IMR-90 (cell line): ENCODE measurements at regions not wholly inside any gene's neighbourhood (a gene's known extent, or its start where the extent isn't known, plus 50 kb on each side); places are given as distances from the start of the nearest gene placed in this dataset.

Source experiments
- ATAC-seq: fragments of 200-7000 bp; cut with Tn5 transposase; 2 replicates; pipeline ENCODE4 v1.9.1; 2020; ENCODE audit warnings: low read depth, mild to moderate bottlenecking, moderate library complexity
- BruUV-seq: library from RNA; stranded (reverse); fragments of 400-500 nt; replicated peaks from 2 replicates; lab custom pipeline; 2021; lab: Mats Ljungman, UMichigan
- CTCF ChIA-PET: fragments of 300-600 bp; formaldehyde crosslinking; extraction: SDS; loops from one replicate; lab custom pipeline; 2021; ENCODE audit warnings: antibody characterized with exemption; lab: Yijun Ruan, JAX
- POLR2A ChIA-PET: fragments of 300-600 bp; sonication (Branson Sonifier 250); formaldehyde crosslinking; loops from one replicate; lab custom pipeline; 2022; ENCODE audit warnings: antibody characterized with exemption; ENCODE audit not compliant: unreplicated experiment; lab: Charles Lee
- DNase-seq: peaks from one replicate; pipeline ENCODE4 v3.0.0; 2013
- H2AFZ ChIP-seq: replicated peaks from 2 replicates; pipeline ENCODE3; 2013; ENCODE audit warnings: low read length, mild to moderate bottlenecking; ENCODE audit not compliant: poor library complexity
- H2AK5ac ChIP-seq: 2 replicates; pipeline ENCODE4 v1.6.1; 2013; ENCODE audit warnings: low read depth, low read length, inconsistent platforms
- H2AK9ac ChIP-seq: replicated peaks from 2 replicates; pipeline ENCODE3; 2013; ENCODE audit warnings: mild to moderate bottlenecking, low read depth, low read length, moderate library complexity; ENCODE audit not compliant: poor library complexity
- H2BK120ac ChIP-seq: 2 replicates; pipeline ENCODE4 v1.6.1; 2013; ENCODE audit warnings: low read depth, low read length, inconsistent platforms
- H2BK15ac ChIP-seq: 3 replicates; pipeline ENCODE4 v1.6.1; 2013; ENCODE audit warnings: low read depth, low read length, inconsistent platforms
- H2BK20ac ChIP-seq: 2 replicates; pipeline ENCODE4 v1.6.1; 2013; ENCODE audit warnings: low read depth, mild to moderate bottlenecking, inconsistent platforms, low read length, moderate library complexity
- H2BK5ac ChIP-seq: 2 replicates; pipeline ENCODE4 v1.6.1; 2013; ENCODE audit warnings: mild to moderate bottlenecking, low read depth, low read length, inconsistent platforms; ENCODE audit not compliant: poor library complexity, severe bottlenecking
- H3K14ac ChIP-seq: replicated peaks from 2 replicates; pipeline ENCODE4 v1.6.1; 2013; ENCODE audit warnings: low read depth, low read length, inconsistent platforms
- H3K18ac ChIP-seq: 2 replicates; pipeline ENCODE4 v1.6.1; 2013; ENCODE audit warnings: low read depth, low read length, control low read depth
- H3K23ac ChIP-seq: 2 replicates; pipeline ENCODE4 v1.6.1; 2013; ENCODE audit warnings: low read depth, low read length, inconsistent platforms
- H3K27ac ChIP-seq: 2 replicates; pipeline ENCODE4 v1.5.1; 2013; ENCODE audit warnings: mild to moderate bottlenecking, control low read depth, low read length; ENCODE audit not compliant: insufficient read depth
- H3K27me3 ChIP-seq: 2 replicates; pipeline ENCODE4 v1.6.1; 2013; ENCODE audit warnings: low read length; ENCODE audit not compliant: control insufficient read depth, insufficient read depth
- H3K36me3 ChIP-seq: 2 replicates; pipeline ENCODE4 v1.6.1; 2013; ENCODE audit warnings: low read length, mixed read lengths; ENCODE audit not compliant: control insufficient read depth, insufficient read depth
- H3K4ac ChIP-seq: 2 replicates; pipeline ENCODE4 v1.6.1; 2013; ENCODE audit warnings: low read depth, low read length, inconsistent platforms
- H3K4me1 ChIP-seq: 2 replicates; pipeline ENCODE4 v1.6.1; 2013; ENCODE audit warnings: low read length, mixed read lengths; ENCODE audit not compliant: control insufficient read depth, insufficient read depth
- H3K4me2 ChIP-seq: 2 replicates; pipeline ENCODE4 v1.6.1; 2013; ENCODE audit warnings: low read depth, mild to moderate bottlenecking, control low read depth, low read length, moderate library complexity
- H3K4me3 ChIP-seq: 2 replicates; pipeline ENCODE4 v1.5.1; 2013; ENCODE audit warnings: low read depth, mild to moderate bottlenecking, control low read depth, low read length, moderate library complexity; ENCODE audit not compliant: insufficient read depth
- H3K56ac ChIP-seq: 2 replicates; pipeline ENCODE4 v1.6.1; 2013; ENCODE audit warnings: low read length, inconsistent platforms; ENCODE audit not compliant: insufficient read depth; ENCODE audit errors: extremely low read depth
- H3K79me1 ChIP-seq, 2 experiments: 2 replicates each; pipeline ENCODE4 v1.6.1; 2013; ENCODE audit warnings: low read length in 2 of 2, inconsistent platforms in 1 of 2, low read depth in 1 of 2
- H3K9ac ChIP-seq: 2 replicates; pipeline ENCODE4 v1.6.1; 2013; ENCODE audit warnings: low read depth, low read length, control low read depth
- H3K9me1 ChIP-seq: 2 replicates; pipeline ENCODE4 v1.6.1; 2013; ENCODE audit warnings: low read length, inconsistent platforms; ENCODE audit not compliant: insufficient read depth
- H3K9me3 ChIP-seq: 2 replicates; pipeline ENCODE4 v1.6.1; 2013; ENCODE audit warnings: low read length; ENCODE audit not compliant: control insufficient read depth, insufficient read depth
- H4K20me1 ChIP-seq: 2 replicates; pipeline ENCODE4 v1.6.1; 2013; ENCODE audit warnings: low read length, inconsistent platforms; ENCODE audit not compliant: insufficient read depth
- H4K5ac ChIP-seq: 2 replicates; pipeline ENCODE4 v1.6.1; 2013; ENCODE audit warnings: mild to moderate bottlenecking, low read depth, low read length, control low read depth
- H4K8ac ChIP-seq, 2 experiments: 2 replicates each; pipeline ENCODE4 v1.6.1; 2013; ENCODE audit warnings: low read depth in 2 of 2, low read length in 2 of 2, control low read depth in 1 of 2, inconsistent platforms in 1 of 2
- H4K91ac ChIP-seq: 2 replicates; pipeline ENCODE4 v1.6.1; 2013; ENCODE audit warnings: low read depth, low read length, inconsistent platforms; ENCODE audit not compliant: insufficient read depth
- BHLHE40 ChIP-seq: fragments of 150-350 bp; IDR thresholded peaks from 2 replicates; pipeline ENCODE4 v1.6.1; 2016; ENCODE audit warnings: mild to moderate bottlenecking, low read depth, low read length
- CEBPB ChIP-seq: IDR thresholded peaks from 2 replicates; pipeline ENCODE4 v1.6.1; 2012; ENCODE audit warnings: low read depth, low read length, improper control_type of control experiment
- CHD1 ChIP-seq: IDR thresholded peaks from 2 replicates; pipeline ENCODE4 v1.6.1; 2012; ENCODE audit warnings: low read depth, low read length, improper control_type of control experiment
- FOS ChIP-seq: fragments of 150-350 bp; IDR thresholded peaks from 2 replicates; pipeline ENCODE4 v1.6.1; 2016; ENCODE audit warnings: low read depth, low read length
- MAZ ChIP-seq: IDR thresholded peaks from 2 replicates; pipeline ENCODE4 v1.6.1; 2012; ENCODE audit warnings: low read depth, mild to moderate bottlenecking, low read length, improper control_type of control experiment, moderate library complexity, borderline replicate concordance
- MXI1 ChIP-seq: IDR thresholded peaks from 2 replicates; pipeline ENCODE4 v1.6.1; 2012; ENCODE audit warnings: low read depth, mild to moderate bottlenecking, low read length, moderate library complexity, borderline replicate concordance
- POLR2A ChIP-seq: IDR thresholded peaks from 2 replicates; pipeline ENCODE4 v1.6.1; 2012; ENCODE audit warnings: mild to moderate bottlenecking, low read depth, low read length
- RAD21 ChIP-seq: IDR thresholded peaks from 2 replicates; pipeline ENCODE4 v1.6.1; 2012; ENCODE audit warnings: low read length, improper control_type of control experiment
- RFX5 ChIP-seq: IDR thresholded peaks from 2 replicates; pipeline ENCODE4 v1.8.0; 2012; ENCODE audit warnings: low read depth, mild to moderate bottlenecking, low read length, moderate library complexity
- SMC3 ChIP-seq: fragments of 150-350 bp; IDR thresholded peaks from 2 replicates; pipeline ENCODE4 v1.6.1; 2016; ENCODE audit warnings: low read depth, mild to moderate bottlenecking, antibody characterized with exemption, low read length, moderate library complexity
- WGBS, 2 experiments: methylation state at CpG; one replicate each; pipeline versions ENCODE4 v1.1.5 to v1.1.7; 2013; ENCODE audit warnings: missing lambda C conversion rate in 2 of 2; ENCODE audit not compliant: insufficient read length in 1 of 2; ENCODE audit errors: extremely low coverage in 2 of 2; 5-methylcytosine and 5-hydroxymethylcytosine counted together
- dilution Hi-C: fragments of 300-500 bp; cut with HindIII; formaldehyde crosslinking; loops from one replicate; pipeline ENCODE4 v1.14.3; 2018; ENCODE audit warnings: low sequenced_read_pairs; ENCODE audit not compliant: unreplicated experiment
- in situ Hi-C: fragments of 300-500 bp; cut with MboI; formaldehyde crosslinking; loops from 3 replicates; pipeline ENCODE4 v1.14.3; 2019; ENCODE audit warnings: low sequenced_read_pairs, inconsistent platforms, mixed read lengths
- intact Hi-C: fragments of 100-400 bp; cut with micrococcal nuclease; formaldehyde crosslinking; loops from 2 replicates; pipeline ENCODE4 v1.10.0; 2022
- TF ChIP-seq, protein P1 (sequence below): fragments of 150-350 bp; IDR thresholded peaks from 2 replicates; pipeline ENCODE4 v1.6.1; 2016; ENCODE audit warnings: low read depth, mild to moderate bottlenecking, low read length, moderate library complexity, borderline replicate concordance
- TF ChIP-seq, protein P2 (sequence below): conservative IDR thresholded peaks from 2 replicates; pipeline ENCODE4 v1.5.1; 2012; ENCODE audit warnings: mild to moderate bottlenecking, low read depth, low read length, improper control_type of control experiment

DNA sequence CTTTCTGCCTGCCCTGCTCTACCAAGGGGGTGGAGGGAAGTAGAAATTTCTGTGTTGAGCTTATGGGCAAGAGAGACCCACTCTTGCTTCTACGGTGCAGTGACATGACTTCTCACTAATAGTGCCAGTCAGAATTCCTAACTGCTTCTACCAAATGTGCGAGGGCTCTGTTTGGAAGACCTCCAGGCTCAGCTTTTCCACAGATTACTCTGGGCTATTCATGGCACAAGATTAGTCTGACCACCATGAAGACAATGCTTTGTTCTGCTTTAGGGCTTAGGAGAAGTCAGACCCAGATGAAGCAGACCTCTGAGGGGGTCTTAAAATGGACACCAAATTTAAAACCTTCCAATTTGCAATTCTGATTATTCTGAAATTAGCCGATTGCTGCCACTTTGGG, 195.9 kb upstream of the TBC1D5 start:
- H3K4ac ChIP-seq = no peak overlapping the region
- in situ Hi-C loops (no loop called here), dilution Hi-C loops (no loop called here), intact Hi-C loops (no loop called here)
- no peak overlapping the region for H3K23ac ChIP-seq
- H3K4me3 ChIP-seq = no peak overlapping the region
- H3K4me1 ChIP-seq = no peaks in the 10 kb centered on the region
- no peaks in the 10 kb centered on the region for H3K79me1 ChIP-seq
- H4K8ac ChIP-seq = no peak overlapping the region
- no peak overlapping the region for H2AFZ ChIP-seq
- H4K5ac ChIP-seq = no peak overlapping the region
- no peak overlapping the region for H2BK20ac ChIP-seq
- no TSS peak for BruUV-seq
- H3K9me1 ChIP-seq = no peaks in the 10 kb centered on the region
- ChIA-PET CTCF (no interaction called here), POLR2A (no interaction called here)
- no peak for DNase-seq
- no CpG with 5 or more reads among the region's 3 CpGs for WGBS, 2 experiments
- TF ChIP-seq, protein P1, sequence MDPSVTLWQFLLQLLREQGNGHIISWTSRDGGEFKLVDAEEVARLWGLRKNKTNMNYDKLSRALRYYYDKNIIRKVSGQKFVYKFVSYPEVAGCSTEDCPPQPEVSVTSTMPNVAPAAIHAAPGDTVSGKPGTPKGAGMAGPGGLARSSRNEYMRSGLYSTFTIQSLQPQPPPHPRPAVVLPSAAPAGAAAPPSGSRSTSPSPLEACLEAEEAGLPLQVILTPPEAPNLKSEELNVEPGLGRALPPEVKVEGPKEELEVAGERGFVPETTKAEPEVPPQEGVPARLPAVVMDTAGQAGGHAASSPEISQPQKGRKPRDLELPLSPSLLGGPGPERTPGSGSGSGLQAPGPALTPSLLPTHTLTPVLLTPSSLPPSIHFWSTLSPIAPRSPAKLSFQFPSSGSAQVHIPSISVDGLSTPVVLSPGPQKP = no peak
- no peak for TF ChIP-seq MAZ
- TF ChIP-seq MXI1 = no peak
- no peak for TF ChIP-seq SMC3
- no peak for TF ChIP-seq CEBPB
- TF ChIP-seq RAD21 = no peak
- TF ChIP-seq RFX5 = no peak
- no peak for TF ChIP-seq FOS
- no peak for TF ChIP-seq POLR2A
- TF ChIP-seq CHD1 = no peak
- no peak for TF ChIP-seq BHLHE40
- TF ChIP-seq, protein P2, sequence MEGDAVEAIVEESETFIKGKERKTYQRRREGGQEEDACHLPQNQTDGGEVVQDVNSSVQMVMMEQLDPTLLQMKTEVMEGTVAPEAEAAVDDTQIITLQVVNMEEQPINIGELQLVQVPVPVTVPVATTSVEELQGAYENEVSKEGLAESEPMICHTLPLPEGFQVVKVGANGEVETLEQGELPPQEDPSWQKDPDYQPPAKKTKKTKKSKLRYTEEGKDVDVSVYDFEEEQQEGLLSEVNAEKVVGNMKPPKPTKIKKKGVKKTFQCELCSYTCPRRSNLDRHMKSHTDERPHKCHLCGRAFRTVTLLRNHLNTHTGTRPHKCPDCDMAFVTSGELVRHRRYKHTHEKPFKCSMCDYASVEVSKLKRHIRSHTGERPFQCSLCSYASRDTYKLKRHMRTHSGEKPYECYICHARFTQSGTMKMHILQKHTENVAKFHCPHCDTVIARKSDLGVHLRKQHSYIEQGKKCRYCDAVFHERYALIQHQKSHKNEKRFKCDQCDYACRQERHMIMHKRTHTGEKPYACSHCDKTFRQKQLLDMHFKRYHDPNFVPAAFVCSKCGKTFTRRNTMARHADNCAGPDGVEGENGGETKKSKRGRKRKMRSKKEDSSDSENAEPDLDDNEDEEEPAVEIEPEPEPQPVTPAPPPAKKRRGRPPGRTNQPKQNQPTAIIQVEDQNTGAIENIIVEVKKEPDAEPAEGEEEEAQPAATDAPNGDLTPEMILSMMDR = no peak
- no peak overlapping the region for H3K27ac ChIP-seq
- H4K91ac ChIP-seq = no peak overlapping the region
- no peak overlapping the region for H3K14ac ChIP-seq
- no peak for ATAC-seq
- no peaks in the 10 kb centered on the region for H3K9me3 ChIP-seq
- no peak overlapping the region for H3K18ac ChIP-seq
- H2AK5ac ChIP-seq = no peak overlapping the region
- H3K9ac ChIP-seq = no peak overlapping the region
- no peak overlapping the region for H2BK15ac ChIP-seq
- no peaks in the 10 kb centered on the region for H3K27me3 ChIP-seq
- no peak overlapping the region for H2AK9ac ChIP-seq
- no peak overlapping the region for H2BK5ac ChIP-seq
- no peaks in the 10 kb centered on the region for H3K36me3 ChIP-seq
- no peak overlapping the region for H2BK120ac ChIP-seq
- H4K20me1 ChIP-seq = no peaks in the 10 kb centered on the region
- H3K56ac ChIP-seq = no peak overlapping the region
- H3K4me2 ChIP-seq = no peak overlapping the region
